ENCODE measurements at regions not wholly inside any gene's neighbourhood (a gene's known extent, or its start where the extent isn't known, plus 50 kb on each side); places are given as distances from the start of the nearest gene placed in this dataset.

DNA sequence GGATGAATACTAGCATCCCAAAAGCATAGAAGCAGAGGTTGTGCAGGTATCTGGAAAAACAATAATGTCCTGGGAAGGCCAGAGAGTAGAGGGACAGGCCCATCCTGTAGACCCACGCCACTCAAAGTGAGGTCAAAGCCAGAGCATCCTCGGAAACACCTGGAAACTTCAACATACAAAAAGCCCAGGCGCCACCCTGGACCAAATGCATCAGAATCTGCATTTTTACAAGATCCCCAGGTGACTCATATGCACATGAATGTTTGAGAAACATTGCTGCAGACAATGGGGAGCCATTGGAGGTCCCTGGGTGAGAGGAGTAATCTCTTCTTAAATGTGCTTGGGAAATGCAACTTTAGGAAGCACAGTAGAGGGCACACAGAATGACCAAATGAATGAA is 684.1 kb downstream of the DIAPH3 start:
- Histone ChIP-seq H3K4me2 (peak overlapping the region; percentile 2; the same call in 1 of the 2 replicates), H4K20me1 (replicated peaks; ENCODE audit: insufficient read depth) (no peaks in the 10 kb centered on the region), H3K27me3 (ENCODE audit: insufficient read depth) (no peaks in the 10 kb centered on the region), H3K4me3 (no peak overlapping the region), H3F3A (replicated peaks; ENCODE audit: low read depth) (no peaks in the 10 kb centered on the region), H3K27ac (ENCODE audit: low read depth) (peak overlapping the region; percentile 75), H3K79me2 (replicated peaks; ENCODE audit: insufficient read depth) (no peaks in the 10 kb centered on the region), H3K9me2 (ENCODE audit: insufficient read depth) (no peaks in the 10 kb centered on the region), H3K36me3 (ENCODE audit: insufficient read depth) (no peaks in the 10 kb centered on the region), H3K4me1 (ENCODE audit: insufficient read depth) (peaks cover 43% of the 10 kb centered on the region), H2AFZ (no peak overlapping the region)
- ATAC-seq = peak; percentile 86
- DNase-seq (ENCODE audit: low spot score) = peak; percentile 75
- TF ChIP-seq STAT1 (IDR thresholded peaks at IDR 0.05; ENCODE audit: unreplicated experiment) = no peak
- TF ChIP-seq, protein P1, sequence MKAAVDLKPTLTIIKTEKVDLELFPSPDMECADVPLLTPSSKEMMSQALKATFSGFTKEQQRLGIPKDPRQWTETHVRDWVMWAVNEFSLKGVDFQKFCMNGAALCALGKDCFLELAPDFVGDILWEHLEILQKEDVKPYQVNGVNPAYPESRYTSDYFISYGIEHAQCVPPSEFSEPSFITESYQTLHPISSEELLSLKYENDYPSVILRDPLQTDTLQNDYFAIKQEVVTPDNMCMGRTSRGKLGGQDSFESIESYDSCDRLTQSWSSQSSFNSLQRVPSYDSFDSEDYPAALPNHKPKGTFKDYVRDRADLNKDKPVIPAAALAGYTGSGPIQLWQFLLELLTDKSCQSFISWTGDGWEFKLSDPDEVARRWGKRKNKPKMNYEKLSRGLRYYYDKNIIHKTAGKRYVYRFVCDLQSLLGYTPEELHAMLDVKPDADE (IDR thresholded peaks at IDR 0.05) = 0 out of 2 replicates have a peak, but pooled peaks have one; percentile 44
- TF ChIP-seq POLR2AphosphoS5 (IDR thresholded peaks at IDR 0.05; ENCODE audit: low read depth) = no peak
- peak; percentile 46; the same call in 1 of the 2 replicates for TF ChIP-seq ZNF114 (CRISPR knock-in tag; IDR thresholded peaks at IDR 0.05)
- TF ChIP-seq CTCF (conservative IDR thresholded peaks at IDR 0.05; ENCODE audit: low read depth in 2 of 2) = no peak
- no peak for TF ChIP-seq JUNB (IDR thresholded peaks at IDR 0.05; ENCODE audit: unreplicated experiment)
- TF ChIP-seq, protein P2, sequence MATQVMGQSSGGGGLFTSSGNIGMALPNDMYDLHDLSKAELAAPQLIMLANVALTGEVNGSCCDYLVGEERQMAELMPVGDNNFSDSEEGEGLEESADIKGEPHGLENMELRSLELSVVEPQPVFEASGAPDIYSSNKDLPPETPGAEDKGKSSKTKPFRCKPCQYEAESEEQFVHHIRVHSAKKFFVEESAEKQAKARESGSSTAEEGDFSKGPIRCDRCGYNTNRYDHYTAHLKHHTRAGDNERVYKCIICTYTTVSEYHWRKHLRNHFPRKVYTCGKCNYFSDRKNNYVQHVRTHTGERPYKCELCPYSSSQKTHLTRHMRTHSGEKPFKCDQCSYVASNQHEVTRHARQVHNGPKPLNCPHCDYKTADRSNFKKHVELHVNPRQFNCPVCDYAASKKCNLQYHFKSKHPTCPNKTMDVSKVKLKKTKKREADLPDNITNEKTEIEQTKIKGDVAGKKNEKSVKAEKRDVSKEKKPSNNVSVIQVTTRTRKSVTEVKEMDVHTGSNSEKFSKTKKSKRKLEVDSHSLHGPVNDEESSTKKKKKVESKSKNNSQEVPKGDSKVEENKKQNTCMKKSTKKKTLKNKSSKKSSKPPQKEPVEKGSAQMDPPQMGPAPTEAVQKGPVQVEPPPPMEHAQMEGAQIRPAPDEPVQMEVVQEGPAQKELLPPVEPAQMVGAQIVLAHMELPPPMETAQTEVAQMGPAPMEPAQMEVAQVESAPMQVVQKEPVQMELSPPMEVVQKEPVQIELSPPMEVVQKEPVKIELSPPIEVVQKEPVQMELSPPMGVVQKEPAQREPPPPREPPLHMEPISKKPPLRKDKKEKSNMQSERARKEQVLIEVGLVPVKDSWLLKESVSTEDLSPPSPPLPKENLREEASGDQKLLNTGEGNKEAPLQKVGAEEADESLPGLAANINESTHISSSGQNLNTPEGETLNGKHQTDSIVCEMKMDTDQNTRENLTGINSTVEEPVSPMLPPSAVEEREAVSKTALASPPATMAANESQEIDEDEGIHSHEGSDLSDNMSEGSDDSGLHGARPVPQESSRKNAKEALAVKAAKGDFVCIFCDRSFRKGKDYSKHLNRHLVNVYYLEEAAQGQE (IDR thresholded peaks at IDR 0.05; ENCODE audit: unreplicated experiment) = no peak
- no peak for TF ChIP-seq ZNF331 (CRISPR knock-in tag; IDR thresholded peaks at IDR 0.05; ENCODE audit: low read depth)
- TF ChIP-seq, protein P3, sequence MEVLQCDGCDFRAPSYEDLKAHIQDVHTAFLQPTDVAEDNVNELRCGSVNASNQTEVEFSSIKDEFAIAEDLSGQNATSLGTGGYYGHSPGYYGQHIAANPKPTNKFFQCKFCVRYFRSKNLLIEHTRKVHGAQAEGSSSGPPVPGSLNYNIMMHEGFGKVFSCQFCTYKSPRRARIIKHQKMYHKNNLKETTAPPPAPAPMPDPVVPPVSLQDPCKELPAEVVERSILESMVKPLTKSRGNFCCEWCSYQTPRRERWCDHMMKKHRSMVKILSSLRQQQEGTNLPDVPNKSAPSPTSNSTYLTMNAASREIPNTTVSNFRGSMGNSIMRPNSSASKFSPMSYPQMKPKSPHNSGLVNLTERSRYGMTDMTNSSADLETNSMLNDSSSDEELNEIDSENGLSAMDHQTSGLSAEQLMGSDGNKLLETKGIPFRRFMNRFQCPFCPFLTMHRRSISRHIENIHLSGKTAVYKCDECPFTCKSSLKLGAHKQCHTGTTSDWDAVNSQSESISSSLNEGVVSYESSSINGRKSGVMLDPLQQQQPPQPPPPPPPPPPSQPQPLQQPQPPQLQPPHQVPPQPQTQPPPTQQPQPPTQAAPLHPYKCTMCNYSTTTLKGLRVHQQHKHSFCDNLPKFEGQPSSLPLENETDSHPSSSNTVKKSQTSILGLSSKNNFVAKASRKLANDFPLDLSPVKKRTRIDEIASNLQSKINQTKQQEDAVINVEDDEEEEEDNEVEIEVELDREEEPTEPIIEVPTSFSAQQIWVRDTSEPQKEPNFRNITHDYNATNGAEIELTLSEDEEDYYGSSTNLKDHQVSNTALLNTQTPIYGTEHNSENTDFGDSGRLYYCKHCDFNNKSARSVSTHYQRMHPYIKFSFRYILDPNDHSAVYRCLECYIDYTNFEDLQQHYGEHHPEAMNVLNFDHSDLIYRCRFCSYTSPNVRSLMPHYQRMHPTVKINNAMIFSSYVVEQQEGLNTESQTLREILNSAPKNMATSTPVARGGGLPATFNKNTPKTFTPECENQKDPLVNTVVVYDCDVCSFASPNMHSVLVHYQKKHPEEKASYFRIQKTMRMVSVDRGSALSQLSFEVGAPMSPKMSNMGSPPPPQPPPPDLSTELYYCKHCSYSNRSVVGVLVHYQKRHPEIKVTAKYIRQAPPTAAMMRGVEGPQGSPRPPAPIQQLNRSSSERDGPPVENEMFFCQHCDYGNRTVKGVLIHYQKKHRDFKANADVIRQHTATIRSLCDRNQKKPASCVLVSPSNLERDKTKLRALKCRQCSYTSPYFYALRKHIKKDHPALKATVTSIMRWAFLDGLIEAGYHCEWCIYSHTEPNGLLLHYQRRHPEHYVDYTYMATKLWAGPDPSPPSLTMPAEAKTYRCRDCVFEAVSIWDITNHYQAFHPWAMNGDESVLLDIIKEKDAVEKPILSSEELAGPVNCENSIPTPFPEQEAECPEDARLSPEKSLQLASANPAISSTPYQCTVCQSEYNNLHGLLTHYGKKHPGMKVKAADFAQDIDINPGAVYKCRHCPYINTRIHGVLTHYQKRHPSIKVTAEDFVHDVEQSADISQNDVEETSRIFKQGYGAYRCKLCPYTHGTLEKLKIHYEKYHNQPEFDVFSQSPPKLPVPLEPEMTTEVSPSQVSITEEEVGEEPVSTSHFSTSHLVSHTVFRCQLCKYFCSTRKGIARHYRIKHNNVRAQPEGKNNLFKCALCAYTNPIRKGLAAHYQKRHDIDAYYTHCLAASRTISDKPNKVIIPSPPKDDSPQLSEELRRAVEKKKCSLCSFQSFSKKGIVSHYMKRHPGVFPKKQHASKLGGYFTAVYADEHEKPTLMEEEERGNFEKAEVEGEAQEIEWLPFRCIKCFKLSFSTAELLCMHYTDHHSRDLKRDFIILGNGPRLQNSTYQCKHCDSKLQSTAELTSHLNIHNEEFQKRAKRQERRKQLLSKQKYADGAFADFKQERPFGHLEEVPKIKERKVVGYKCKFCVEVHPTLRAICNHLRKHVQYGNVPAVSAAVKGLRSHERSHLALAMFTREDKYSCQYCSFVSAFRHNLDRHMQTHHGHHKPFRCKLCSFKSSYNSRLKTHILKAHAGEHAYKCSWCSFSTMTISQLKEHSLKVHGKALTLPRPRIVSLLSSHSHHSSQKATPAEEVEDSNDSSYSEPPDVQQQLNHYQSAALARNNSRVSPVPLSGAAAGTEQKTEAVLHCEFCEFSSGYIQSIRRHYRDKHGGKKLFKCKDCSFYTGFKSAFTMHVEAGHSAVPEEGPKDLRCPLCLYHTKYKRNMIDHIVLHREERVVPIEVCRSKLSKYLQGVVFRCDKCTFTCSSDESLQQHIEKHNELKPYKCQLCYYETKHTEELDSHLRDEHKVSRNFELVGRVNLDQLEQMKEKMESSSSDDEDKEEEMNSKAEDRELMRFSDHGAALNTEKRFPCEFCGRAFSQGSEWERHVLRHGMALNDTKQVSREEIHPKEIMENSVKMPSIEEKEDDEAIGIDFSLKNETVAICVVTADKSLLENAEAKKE (CRISPR knock-in tag; IDR thresholded peaks at IDR 0.05) = no peak; the same call in none of the 2 replicates
- no peak for TF ChIP-seq EZH2phosphoT487 (IDR thresholded peaks at IDR 0.05; ENCODE audit: unreplicated experiment)
- TF ChIP-seq EZH2 (IDR thresholded peaks at IDR 0.05; ENCODE audit: low read depth, unreplicated experiment) = no peak
- TF ChIP-seq CREB1 (CRISPR knock-in tag; IDR thresholded peaks at IDR 0.05; ENCODE audit: low read depth) = 0 out of 2 replicates have a peak, but pooled peaks have one; percentile 58
- peak; percentile 83 for TF ChIP-seq NANOG (IDR thresholded peaks at IDR 0.05; ENCODE audit: borderline replicate concordance)
- Mint-ChIP-seq H3K4me1 (peaks cover 45% of the 10 kb centered on the region), H3K27ac (peak overlapping the region; percentile 79; the same call in 1 of the 2 replicates), H3K36me3 (ENCODE audit: low read depth) (no peaks in the 10 kb centered on the region), H3K27me3 (ENCODE audit: insufficient read depth, low read depth, poor library complexity) (peaks cover 2% of the 10 kb centered on the region), H3K9me3 (no peaks in the 10 kb centered on the region), H3K4me3 (no peak overlapping the region)

Data from GM23338 (cell line).